GM19043 (cell line): ENCODE measurements at regions not wholly inside any gene's neighbourhood (a gene's known extent, or its start where the extent isn't known, plus 50 kb on each side); places are given as distances from the start of the nearest gene placed in this dataset.
"Not testable (repeated sequence)": the region's sequence is repeated elsewhere in the genome, so short reads cannot be mapped to it uniquely, and the experiment has no call there.

ENCODE experiments used
- ATAC-seq: cut with Tn5 transposase; IDR thresholded peaks from one replicate; pipeline ENCODE4 v1.9.1; 2021; ENCODE audit warnings: low read depth; ENCODE audit not compliant: unreplicated experiment

DNA sequence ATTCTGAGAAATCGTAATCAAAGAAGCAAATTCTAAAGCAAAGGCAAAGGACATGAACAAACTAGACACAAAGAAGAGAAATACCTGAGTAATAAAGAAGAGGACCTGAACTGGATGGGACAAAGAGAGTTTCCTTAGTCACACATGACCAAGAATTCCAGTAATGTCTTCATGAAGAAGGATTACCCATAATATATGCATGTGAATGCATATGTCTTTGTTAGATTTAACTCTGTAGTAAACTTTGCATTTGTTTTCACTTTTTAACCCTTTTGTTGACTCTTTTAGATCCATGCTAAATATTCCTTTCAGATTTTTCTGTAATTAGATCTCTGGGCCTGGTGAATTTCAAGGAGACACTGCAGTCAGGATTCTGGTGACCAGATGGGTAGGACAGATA lies 279.8 kb downstream of the ARRDC4 start:
- ATAC-seq = no peak

DNA sequence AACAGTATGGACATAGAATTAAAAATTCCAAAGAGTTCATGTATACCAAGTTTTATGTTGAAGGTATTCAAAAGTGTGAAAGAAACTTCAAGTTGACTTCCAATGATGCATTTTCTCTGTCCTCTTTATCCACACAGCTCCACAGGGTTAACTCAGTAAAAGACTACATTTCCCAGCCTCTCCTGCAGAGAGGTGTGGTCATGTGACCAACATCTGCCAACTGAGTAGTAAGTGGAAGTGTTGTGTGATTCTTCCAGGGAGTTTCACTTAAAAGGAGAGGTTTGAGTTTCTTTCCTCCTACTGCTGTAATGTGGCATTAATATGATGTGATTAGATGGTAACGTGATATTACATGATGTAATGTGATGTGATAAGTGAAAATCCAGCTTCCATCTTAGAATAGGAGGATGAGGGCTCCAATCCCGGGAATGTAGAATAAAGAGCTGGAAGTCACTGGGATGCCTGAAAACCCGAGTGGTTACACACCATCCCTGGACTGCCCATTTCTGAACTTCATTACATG lies 280.6 kb downstream of the ARRDC4 start:
- ATAC-seq = no peak

- ATAC-seq = no peak
Measured at GRCh38 chr15:98257290-98257689, 296.8 kb downstream of the ARRDC4 start.

DNA sequence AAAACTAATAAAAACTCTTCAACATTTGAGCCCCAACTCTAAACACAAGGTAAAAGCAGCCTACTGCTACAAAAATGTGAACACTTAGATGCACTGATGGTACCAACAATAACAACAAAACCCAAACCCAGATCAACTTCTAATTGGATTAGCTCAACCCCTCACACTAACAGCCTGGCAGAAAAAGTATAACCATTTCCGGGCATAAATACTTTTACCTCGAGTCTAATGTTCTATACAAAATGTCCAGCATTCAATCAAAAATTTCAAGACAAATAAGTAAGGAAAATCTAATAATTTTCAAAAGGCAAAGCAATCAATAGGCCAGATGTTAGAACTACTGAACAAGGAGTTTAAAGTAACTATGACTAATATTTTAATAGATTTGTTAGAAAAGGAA lies 303.3 kb downstream of the ARRDC4 start:
- no peak for ATAC-seq

- no peak for ATAC-seq
Measured at GRCh38 chr15:98266295-98266694, 305.8 kb downstream of the ARRDC4 start.

- no peak for ATAC-seq
Measured at GRCh38 chr15:98268163-98268562, 307.7 kb downstream of the ARRDC4 start.

- no peak for ATAC-seq
Measured at GRCh38 chr15:98272625-98273024, 312.1 kb downstream of the ARRDC4 start.

DNA sequence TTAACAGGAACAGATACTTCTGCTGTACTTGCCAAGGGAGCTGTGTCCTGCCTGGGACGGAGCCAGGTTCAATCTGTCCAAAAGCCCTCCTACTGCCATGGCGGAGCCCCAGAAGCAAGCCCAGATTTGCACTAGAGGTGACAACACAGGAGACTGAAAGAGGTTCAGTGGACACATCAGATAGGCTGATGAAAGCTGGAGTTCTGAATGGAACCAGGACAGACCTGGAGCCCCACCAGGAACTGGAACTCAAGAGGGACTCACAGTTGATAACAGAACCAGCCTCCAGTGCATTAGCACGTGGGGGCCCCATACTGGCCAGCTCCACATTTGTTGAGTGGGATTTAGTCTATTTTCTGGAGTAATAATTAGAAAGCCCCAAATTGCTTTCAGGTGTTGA lies 315.5 kb downstream of the ARRDC4 start:
- no peak for ATAC-seq

GRCh38 chr15:98277602-98278001 lies 317.1 kb downstream of the ARRDC4 start:
- ATAC-seq = no peak

DNA sequence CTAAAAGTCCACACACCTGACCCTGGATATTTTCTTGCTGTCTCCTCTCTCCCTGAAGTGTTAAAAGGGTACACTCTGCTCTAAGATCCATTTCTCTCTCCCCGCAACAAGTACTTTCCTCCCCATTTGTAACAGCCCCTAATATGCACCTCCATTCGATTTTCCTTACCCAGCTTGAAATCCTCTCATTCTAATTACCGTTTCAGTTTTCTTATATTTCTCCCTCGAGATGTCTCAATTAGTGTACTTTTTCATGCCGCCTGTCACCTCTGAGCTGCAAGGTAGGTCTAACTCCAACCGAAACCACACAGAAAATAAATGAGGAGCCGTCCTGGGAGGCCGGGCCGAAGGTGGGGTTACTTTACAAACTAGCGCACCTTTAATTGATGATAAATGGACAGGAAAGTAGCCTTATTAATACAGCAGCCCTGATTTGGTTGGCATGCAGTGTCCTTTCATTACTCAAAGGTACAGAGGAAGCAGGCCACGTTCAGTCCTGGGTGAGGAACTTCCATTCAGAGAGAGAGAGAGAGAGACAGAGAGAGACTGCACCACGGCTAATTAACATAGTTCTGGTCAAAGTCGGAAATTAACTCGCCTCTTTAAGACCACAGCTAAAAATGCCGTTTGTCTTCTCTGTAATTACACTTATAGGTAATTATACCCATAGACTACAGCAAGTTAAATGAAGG lies 319.9 kb downstream of the ARRDC4 start:
- ATAC-seq = no peak

DNA sequence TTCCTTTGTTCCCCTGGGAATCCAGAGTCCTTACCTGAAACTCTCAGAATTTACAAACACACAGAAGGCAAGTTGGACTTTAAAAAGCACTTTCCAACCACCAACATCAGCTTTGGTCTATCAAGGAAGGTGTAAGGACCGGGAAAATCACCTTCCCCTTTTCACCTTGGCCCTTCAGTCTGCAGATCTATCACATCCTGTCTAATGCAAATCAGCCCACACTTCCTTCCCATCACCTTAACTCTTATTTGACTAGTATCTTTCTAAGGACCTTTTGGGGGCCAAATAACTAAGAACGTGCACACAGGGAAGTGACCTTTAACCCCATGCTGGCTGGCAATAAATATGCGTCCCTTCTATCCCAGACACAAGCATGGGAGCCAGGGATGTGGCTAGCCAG lies 320.6 kb downstream of the ARRDC4 start:
- ATAC-seq = peak; percentile 44

GRCh38 chr15:98282656-98283332 lies 322.3 kb downstream of the ARRDC4 start:
- no peak for ATAC-seq

GRCh38 chr15:98286200-98286599 lies 325.7 kb downstream of the ARRDC4 start:
- no peak for ATAC-seq

DNA sequence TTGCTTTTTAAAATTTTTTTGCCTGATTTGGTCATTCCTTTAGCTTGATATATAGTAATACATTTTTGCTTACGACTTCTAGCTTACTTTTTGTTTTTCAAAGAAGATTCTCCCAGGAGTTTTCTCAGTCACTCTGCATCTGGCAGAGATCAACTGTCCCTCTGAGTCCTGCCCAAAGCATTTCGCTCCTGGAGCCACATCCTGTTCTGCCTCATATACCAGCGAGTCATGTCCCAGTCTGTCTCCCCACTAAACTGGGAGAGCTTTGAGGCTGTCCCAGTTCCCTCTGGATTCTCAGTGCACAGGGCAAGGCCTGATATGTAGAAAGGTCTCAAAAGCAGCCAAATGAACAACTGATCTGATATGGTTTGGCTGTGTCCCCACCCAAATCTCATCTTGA lies 326.3 kb downstream of the ARRDC4 start:
- ATAC-seq = no peak

DNA sequence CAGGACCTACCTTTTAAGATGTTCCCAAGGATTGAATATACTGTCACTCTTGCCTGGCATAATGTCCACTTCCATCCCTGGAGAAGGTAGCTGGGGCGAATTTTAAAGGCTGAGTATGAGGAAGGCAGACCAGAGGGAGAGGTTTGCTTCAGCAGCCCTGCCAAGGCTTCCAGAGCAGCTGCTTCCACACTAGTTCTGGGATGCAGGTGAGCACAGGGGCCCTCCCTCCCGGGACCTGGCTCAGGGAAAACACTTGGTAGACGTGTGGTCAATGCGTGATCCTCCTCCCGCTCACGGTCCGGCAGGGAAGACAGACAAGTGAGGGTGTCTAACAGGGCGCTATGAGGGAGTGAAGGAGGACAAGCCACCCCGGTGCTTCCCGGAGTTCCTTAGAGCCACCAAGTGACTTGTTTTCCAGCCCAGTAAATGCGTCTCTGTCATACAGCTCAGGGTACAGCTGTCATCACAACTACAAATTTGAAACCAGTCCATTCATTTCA lies 327.6 kb downstream of the ARRDC4 start:
- ATAC-seq = no peak

DNA sequence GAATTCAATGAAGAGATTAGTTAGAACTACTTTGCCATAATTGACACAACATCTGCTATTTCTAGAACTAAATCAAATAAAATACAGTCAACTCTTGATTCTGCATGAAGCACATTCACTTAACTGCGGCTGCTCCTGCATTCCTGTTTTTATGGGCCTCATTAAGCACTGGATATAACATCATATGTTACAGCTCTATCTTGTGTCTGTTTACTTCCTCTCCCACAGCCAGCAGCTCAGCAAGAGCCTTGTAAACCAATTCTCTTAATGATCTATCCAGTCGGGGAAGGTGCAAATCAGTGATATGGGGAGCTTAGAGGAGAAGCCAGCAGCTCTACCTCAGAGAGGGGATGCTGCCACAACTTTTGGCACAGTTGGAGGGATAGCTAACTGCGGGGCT lies 329.2 kb downstream of the ARRDC4 start:
- no peak for ATAC-seq

DNA sequence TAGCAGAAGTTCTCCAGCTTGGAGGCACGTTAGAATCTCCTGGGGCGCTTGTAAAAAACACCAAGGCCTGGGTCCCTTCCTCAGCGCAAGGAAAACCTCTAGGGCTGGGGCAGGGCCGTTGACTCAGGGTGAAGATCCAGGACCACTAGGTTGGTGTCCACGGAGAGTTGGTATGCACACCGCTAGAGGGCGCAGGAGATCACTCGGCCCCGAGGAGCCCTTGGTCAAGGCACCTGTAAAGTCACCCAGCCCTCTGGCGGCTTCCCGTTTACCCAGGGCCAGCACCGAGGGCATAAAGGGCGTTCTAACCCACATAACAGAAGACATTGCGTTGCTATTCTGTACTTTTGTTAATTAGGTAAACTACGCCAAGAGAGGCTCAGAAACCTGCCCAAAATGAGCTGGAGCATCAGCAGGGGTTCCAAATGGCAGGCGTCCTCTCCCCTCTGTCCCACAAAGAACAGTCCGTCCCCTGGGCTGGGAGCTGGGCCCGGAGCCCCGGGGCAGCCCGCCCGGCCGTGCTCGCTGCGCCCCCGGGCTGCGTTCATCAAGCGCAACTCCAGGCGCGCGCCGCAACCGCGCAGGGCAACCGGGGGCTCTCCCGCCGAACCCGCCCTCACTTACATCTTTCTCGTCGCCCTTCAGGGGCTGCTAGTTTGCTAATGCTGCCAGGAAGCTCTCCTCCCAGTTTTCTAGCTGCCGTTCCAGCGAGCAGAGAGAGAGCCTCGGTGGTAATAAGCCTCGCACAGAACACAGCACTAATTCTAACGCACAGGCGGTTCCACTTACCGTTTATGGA lies 332.1 kb downstream of the ARRDC4 start:
- ATAC-seq = peak; percentile 71

GRCh38 chr15:98294126-98294525 lies 333.6 kb downstream of the ARRDC4 start:
- no peak for ATAC-seq

- ATAC-seq = not testable (repeated sequence)
Measured at GRCh38 chr15:98295101-98295759, 334.7 kb downstream of the ARRDC4 start.

- ATAC-seq = no peak
Measured at GRCh38 chr15:98296653-98297052, 336.1 kb downstream of the ARRDC4 start.

- ATAC-seq = no peak
Measured at GRCh38 chr15:98304371-98304770, 343.9 kb downstream of the ARRDC4 start.
